ENCODE measurements at regions not wholly inside any gene's neighbourhood (a gene's known extent, or its start where the extent isn't known, plus 50 kb on each side); places are given as distances from the start of the nearest gene placed in this dataset.

GRCh38 chr2:176488431-176488830 lies 219.2 kb downstream of the MTX2 start:
- Histone ChIP-seq H3K4me3 (ENCODE audit: low read depth, low read length) (no peak overlapping the region), H3K27me3 (replicated peaks) (no peaks in the 10 kb centered on the region), H3K36me3 (replicated peaks) (no peaks in the 10 kb centered on the region), H3K27ac (no peak overlapping the region)
- in situ Hi-C loops (cut with HindIII; ENCODE audit: low pct_ligation_motif_present, low sequenced_read_pairs) = no loop called here
- DNase-seq = no peak
- TF ChIP-seq CTCF (IDR thresholded peaks at IDR 0.05; ENCODE audit: low read depth, low read length, missing control alignments) = no peak

GRCh38 chr2:176490061-176490861 lies 221.0 kb downstream of the MTX2 start:
- no peak overlapping the region for H3K27ac ChIP-seq
- in situ Hi-C loops (cut with HindIII; ENCODE audit: low pct_ligation_motif_present, low sequenced_read_pairs) = no loop called here
- TF ChIP-seq CTCF (IDR thresholded peaks at IDR 0.05; ENCODE audit: low read depth, low read length, missing control alignments) = no peak
- no peaks in the 10 kb centered on the region for H3K36me3 ChIP-seq (replicated peaks)
- no peaks in the 10 kb centered on the region for H3K27me3 ChIP-seq (replicated peaks)
- DNase-seq = no peak
- H3K4me3 ChIP-seq (ENCODE audit: low read depth, low read length) = no peak overlapping the region

- peak; percentile 90 for DNase-seq
- Histone ChIP-seq H3K36me3 (replicated peaks) (no peaks in the 10 kb centered on the region), H3K27ac (no peak overlapping the region), H3K27me3 (replicated peaks) (no peaks in the 10 kb centered on the region), H3K4me3 (ENCODE audit: low read depth, low read length) (no peak overlapping the region)
- TF ChIP-seq CTCF (IDR thresholded peaks at IDR 0.05; ENCODE audit: low read depth, low read length, missing control alignments) = no peak
- in situ Hi-C loops (cut with HindIII; ENCODE audit: low pct_ligation_motif_present, low sequenced_read_pairs) = no loop called here
These were observed 222.1 kb downstream of the MTX2 start for GRCh38 chr2:176491172-176491904.

GRCh38 chr2:176492583-176492982 lies 223.3 kb downstream of the MTX2 start:
- no peak overlapping the region for H3K4me3 ChIP-seq (ENCODE audit: low read depth, low read length)
- no peaks in the 10 kb centered on the region for H3K36me3 ChIP-seq (replicated peaks)
- no peak overlapping the region for H3K27ac ChIP-seq
- TF ChIP-seq CTCF (IDR thresholded peaks at IDR 0.05; ENCODE audit: low read depth, low read length, missing control alignments) = no peak
- in situ Hi-C loops (cut with HindIII; ENCODE audit: low pct_ligation_motif_present, low sequenced_read_pairs) = no loop called here
- no peaks in the 10 kb centered on the region for H3K27me3 ChIP-seq (replicated peaks)
- DNase-seq = no peak

GRCh38 chr2:176493226-176493825 lies 224.1 kb downstream of the MTX2 start:
- DNase-seq = no peak
- no peak for TF ChIP-seq CTCF (IDR thresholded peaks at IDR 0.05; ENCODE audit: low read depth, low read length, missing control alignments)
- no peaks in the 10 kb centered on the region for H3K27me3 ChIP-seq (replicated peaks)

More at GRCh38 chr2:176493226-176493825, 224.1 kb downstream of the MTX2 start:
- in situ Hi-C loops (cut with HindIII; ENCODE audit: low pct_ligation_motif_present, low sequenced_read_pairs) = no loop called here
- Histone ChIP-seq H3K4me3 (ENCODE audit: low read depth, low read length) (no peak overlapping the region), H3K36me3 (replicated peaks) (no peaks in the 10 kb centered on the region), H3K27ac (no peak overlapping the region)
